GM12878 (cell line): ENCODE measurements at regions not wholly inside any gene's neighbourhood (a gene's known extent, or its start where the extent isn't known, plus 50 kb on each side); places are given as distances from the start of the nearest gene placed in this dataset.
A peak's percentile ranks its signal among the peaks of the same experiment; 100 is the strongest.

ENCODE experiments used
- ATAC-seq: fragments of 200-7000 bp; cut with Tn5 transposase; 3 replicates; pipeline ENCODE4 v1.9.1; 2020; ENCODE audit warnings: mild to moderate bottlenecking, moderate library complexity
- BruUV-seq: library from RNA; stranded (reverse); fragments of 400-500 nt; replicated peaks from 2 replicates; lab custom pipeline; 2021; lab: Mats Ljungman, UMichigan
- CTCF ChIA-PET: fragments of 300-600 bp; sonication (Branson Sonifier 250); formaldehyde crosslinking; extraction: SDS; loops from one replicate; lab custom pipeline; 2021; ENCODE audit warnings: inconsistent platforms; lab: Yijun Ruan, JAX
- POLR2A ChIA-PET: fragments of 350-600 bp; formaldehyde crosslinking; extraction: SDS; loops from one replicate; lab custom pipeline; 2021; ENCODE audit warnings: inconsistent platforms; lab: Charles Lee
- RAD21 ChIA-PET: fragments of 300-600 bp; sonication (Branson Sonifier 250); formaldehyde crosslinking; loops from one replicate; lab custom pipeline; 2023; ENCODE audit warnings: antibody characterized with exemption; ENCODE audit not compliant: unreplicated experiment; lab: Charles Lee
- SMC1A ChIA-PET: fragments of 300-600 bp; sonication (Branson Sonifier 250); formaldehyde crosslinking; loops from one replicate; lab custom pipeline; 2023; ENCODE audit not compliant: unreplicated experiment, uncharacterized antibody; lab: Charles Lee
- DNase-seq: peaks from one replicate; pipeline ENCODE4 v3.0.0-alpha.2; 2011; ENCODE audit warnings: low read depth, low spot score
- FAIRE-seq: peaks from 3 replicates; lab custom pipeline; 2011; peaks lifted over from hg19 to GRCh38; lab: Jason Lieb, UNC
- H2AFZ ChIP-seq: 2 replicates; pipeline ENCODE4 v1.6.0; 2011; ENCODE audit warnings: low read depth, low read length, control low read depth; ENCODE audit not compliant: control insufficient read depth
- H3K27ac ChIP-seq: 2 replicates; pipeline ENCODE4 v1.5.1; 2011; ENCODE audit warnings: control low read depth; ENCODE audit not compliant: control insufficient read depth, insufficient read depth
- H3K27me3 ChIP-seq, 2 experiments: replicated peaks in 1 of 2; 2 replicates each; pipeline versions ENCODE4 v1.6.0 to v1.6.1; 2011; ENCODE audit warnings: low read length in 1 of 2; ENCODE audit not compliant: control insufficient read depth in 2 of 2, insufficient read depth in 2 of 2
- H3K36me3 ChIP-seq, 2 experiments: 2 replicates each; pipeline ENCODE4 v1.5.1; 2011; ENCODE audit warnings: low read length in 1 of 2; ENCODE audit not compliant: control insufficient read depth in 2 of 2, insufficient read depth in 2 of 2
- H3K4me1 ChIP-seq: 2 replicates; pipeline ENCODE4 v1.6.1; 2011; ENCODE audit warnings: mild to moderate bottlenecking, low read length, moderate library complexity, mixed read lengths; ENCODE audit not compliant: control insufficient read depth, insufficient read depth
- H3K4me2 ChIP-seq: 2 replicates; pipeline ENCODE4 v1.6.0; 2011; ENCODE audit warnings: control low read depth; ENCODE audit not compliant: control insufficient read depth, insufficient read depth
- H3K4me3 ChIP-seq: fragments of 200-600 bp; sonication (generic); 2 replicates; pipeline ENCODE4 v1.5.1; 2016
- H3K79me2 ChIP-seq: 2 replicates; pipeline ENCODE4 v1.6.0; 2011; ENCODE audit warnings: low read length; ENCODE audit not compliant: control insufficient read depth, insufficient read depth
- H3K9ac ChIP-seq: 2 replicates; pipeline ENCODE4 v1.8.0; 2011; ENCODE audit warnings: low read length, control low read depth, mixed read lengths; ENCODE audit not compliant: control insufficient read depth, insufficient read depth
- H3K9me3 ChIP-seq: replicated peaks from 3 replicates; pipeline ENCODE4 v1.5.1; 2011; ENCODE audit warnings: mild to moderate bottlenecking, low read length; ENCODE audit not compliant: control insufficient read depth, insufficient read depth
- H4K20me1 ChIP-seq: 2 replicates; pipeline ENCODE4 v1.6.0; 2011; ENCODE audit not compliant: control insufficient read depth, insufficient read depth
- ASH2L ChIP-seq: fragments of 300-600, 200-600 bp; sonication (generic); IDR thresholded peaks from 2 replicates; pipeline ENCODE4 v1.6.1; 2017; ENCODE audit warnings: low read depth, mild to moderate bottlenecking, borderline replicate concordance
- BMI1 ChIP-seq: fragments of 450-650 bp; IDR thresholded peaks from 2 replicates; pipeline ENCODE4 v1.6.1; 2016; ENCODE audit warnings: mild to moderate bottlenecking, moderate library complexity, borderline replicate concordance
- CBFB ChIP-seq: IDR thresholded peaks from 2 replicates; pipeline ENCODE4 v1.6.1; 2016; ENCODE audit warnings: antibody characterized with exemption, low read depth
- CBX5 ChIP-seq: sonication (generic); IDR thresholded peaks from 2 replicates; pipeline ENCODE4 v1.6.1; 2016; ENCODE audit warnings: low read depth, moderate library complexity, mild to moderate bottlenecking, inconsistent platforms
- EED ChIP-seq: sonication (generic); IDR thresholded peaks from 2 replicates; pipeline ENCODE4 v1.6.1; 2016; ENCODE audit warnings: antibody characterized with exemption, low read depth
- EP300 ChIP-seq, 2 experiments: fragments of 150-350 bp in 1 of 2; IDR thresholded peaks; 2 replicates each; pipeline ENCODE4 v1.6.1; 2011 to 2012; ENCODE audit warnings: low read depth in 2 of 2, low read length in 2 of 2, borderline replicate concordance in 1 of 2, improper control_type of control experiment in 1 of 2, inconsistent platforms in 1 of 2; ENCODE audit not compliant: control insufficient read depth in 1 of 2
- ETV6 ChIP-seq, 2 experiments: fragments of 450-650 bp in 1 of 2; IDR thresholded peaks in 1 of 2; conservative IDR thresholded peaks in 1 of 2; 2 replicates each; pipeline ENCODE4 v1.6.1; 2014; ENCODE audit warnings: antibody characterized with exemption in 1 of 2, borderline replicate concordance in 1 of 2, low read depth in 1 of 2, mild to moderate bottlenecking in 1 of 2, moderate library complexity in 1 of 2
- EZH2 ChIP-seq: IDR thresholded peaks from 2 replicates; pipeline ENCODE4 v1.6.1; 2012; ENCODE audit warnings: low read depth, mild to moderate bottlenecking, control low read depth, inconsistent platforms, low read length, borderline replicate concordance; ENCODE audit not compliant: control insufficient read depth
- MLLT1 ChIP-seq: fragments of 450-650 bp; IDR thresholded peaks from 2 replicates; pipeline ENCODE4 v1.6.1; 2016; ENCODE audit warnings: mild to moderate bottlenecking
- NFYA ChIP-seq: IDR thresholded peaks from 2 replicates; pipeline ENCODE4 v1.6.1; 2011; ENCODE audit warnings: low read depth, mild to moderate bottlenecking, low read length, improper control_type of control experiment, borderline replicate concordance
- NFYB ChIP-seq: IDR thresholded peaks from 2 replicates; pipeline ENCODE4 v1.6.1; 2011; ENCODE audit warnings: low read depth, mild to moderate bottlenecking, low read length, improper control_type of control experiment, moderate library complexity; ENCODE audit not compliant: insufficient read depth
- PAX8 ChIP-seq: fragments of 450-650 bp; IDR thresholded peaks from 2 replicates; pipeline ENCODE4 v1.6.1; 2017; ENCODE audit warnings: mild to moderate bottlenecking, moderate library complexity
- POLR2AphosphoS2 ChIP-seq: IDR thresholded peaks from 2 replicates; pipeline ENCODE4 v1.6.1; 2011; ENCODE audit warnings: low read depth, mild to moderate bottlenecking, low read length, improper control_type of control experiment, moderate library complexity
- RAD51 ChIP-seq: fragments of 450-650 bp; IDR thresholded peaks from 2 replicates; pipeline ENCODE4 v1.6.1; 2016; ENCODE audit warnings: moderate library complexity, mild to moderate bottlenecking, inconsistent platforms
- SP1 ChIP-seq: IDR thresholded peaks from one replicate; pipeline ENCODE4 v1.6.1; 2011; ENCODE audit warnings: low read depth, low read length
- SREBF1 ChIP-seq: IDR thresholded peaks from 2 replicates; pipeline ENCODE4 v1.6.1; 2012; ENCODE audit warnings: mild to moderate bottlenecking, low read length
- STAT3 ChIP-seq: IDR thresholded peaks from 2 replicates; pipeline ENCODE4 v1.6.1; 2011; ENCODE audit warnings: low read depth, low read length, improper control_type of control experiment
- USF2 ChIP-seq: IDR thresholded peaks from 2 replicates; pipeline ENCODE4 v1.6.1; 2011; ENCODE audit warnings: low read depth, low read length, improper control_type of control experiment, borderline replicate concordance
- YBX1 ChIP-seq: fragments of 450-650 bp; IDR thresholded peaks from 2 replicates; pipeline ENCODE4 v1.6.1; 2016; ENCODE audit warnings: antibody characterized with exemption
- ZBED1 ChIP-seq: IDR thresholded peaks from 2 replicates; pipeline ENCODE4 v1.6.1; 2016; ENCODE audit warnings: borderline replicate concordance
- ZNF217 ChIP-seq: fragments of 450-650 bp; IDR thresholded peaks from 2 replicates; pipeline ENCODE4 v1.6.1; 2017; ENCODE audit warnings: antibody characterized with exemption, mild to moderate bottlenecking
- ZNF384 ChIP-seq: IDR thresholded peaks from 2 replicates; pipeline ENCODE4 v1.6.1; 2012; ENCODE audit warnings: low read depth, mild to moderate bottlenecking, low read length, improper control_type of control experiment, borderline replicate concordance
- WGBS: methylation state at CpG from one replicate; pipeline ENCODE4 v1.1.6; 2016; ENCODE audit warnings: low lambda C conversion rate; ENCODE audit not compliant: insufficient replicate concordance, insufficient coverage; ENCODE audit errors: missing lambda C conversion rate; 5-methylcytosine and 5-hydroxymethylcytosine counted together
- in situ Hi-C: fragments of 300-500 bp; cut with MboI; formaldehyde crosslinking; loops from 9 replicates; pipeline ENCODE4 v1.14.3; 2018; ENCODE audit warnings: mixed read lengths
- intact Hi-C: fragments of 100-400 bp; cut with micrococcal nuclease; formaldehyde crosslinking; loops from one replicate; pipeline ENCODE4 v1.14.2; 2022; ENCODE audit not compliant: unreplicated experiment

GRCh38 chr4:132123870-132124623 is 1025.0 kb upstream of the PCDH10 start:
- RAD21 ChIA-PET, result interaction anchor here (1.3 kb wide), 1 partner anchor 58 kb away, joined by 3 read pairs; no protein-coding TSS in a partner anchor
- intact Hi-C loops, result no loop called here
- H3K4me3 ChIP-seq, result no peak overlapping the region
- peak overlapping the region; percentile 58 for H3K27ac ChIP-seq
- POLR2A ChIA-PET, result no interaction called here
- no peaks in the 10 kb centered on the region for H3K27me3 ChIP-seq
- in situ Hi-C loops, result no loop called here
- no peaks in the 10 kb centered on the region; the same call in 1 of the 2 replicates for H3K79me2 ChIP-seq
- FAIRE-seq (no peak), ATAC-seq (peak; percentile 89), DNase-seq (peak; percentile 25)
- TSS peak; percentile 70 for BruUV-seq
- H3K36me3 ChIP-seq, result no peaks in the 10 kb centered on the region
- H2AFZ ChIP-seq, result peak overlapping the region; percentile 58
- H3K4me2 ChIP-seq, result no peak overlapping the region
- H3K4me1 ChIP-seq, result peaks cover 3% of the 10 kb centered on the region
- CTCF ChIA-PET, result interaction anchor here (0.7 kb wide), 1 partner anchor 194 kb away, joined by 3 read pairs; no protein-coding TSS in a partner anchor
- H4K20me1 ChIP-seq, result no peaks in the 10 kb centered on the region
- no peak overlapping the region for H3K9ac ChIP-seq
- peaks cover 3% of the 10 kb centered on the region; the same call in 1 of the 3 replicates for H3K9me3 ChIP-seq
- SMC1A ChIA-PET, result interaction anchor here (0.8 to 2.6 kb wide), 2 partner anchors 9 to 59 kb away, joined by 3 to 9 read pairs; no protein-coding TSS in a partner anchor
- 73% methylated on average over 15 of the region's 15 CpGs for WGBS
- no peak for TF ChIP-seq YBX1
- 0 out of 2 replicates have a peak, but pooled peaks have one; percentile 41 for TF ChIP-seq NFYB
- no peak for TF ChIP-seq BMI1
- TF ChIP-seq ZBED1, result no peak
- TF ChIP-seq CBX5, result no peak
- TF ChIP-seq PAX8, result no peak
- TF ChIP-seq RAD51, result no peak
- TF ChIP-seq SP1, result no peak
- TF ChIP-seq MLLT1, result peak; percentile 55; the same call in 1 of the 2 replicates
- TF ChIP-seq EP300 (IDR thresholded peaks at IDR 0.05; ENCODE audit: borderline replicate concordance in 1 of 2, control insufficient read depth in 1 of 2, low read depth in 2 of 2, low read length in 2 of 2), result peak in 1 of 2 experiments; percentile 72; a peak in 1 of 4 replicates
- no peak for TF ChIP-seq USF2
- TF ChIP-seq EED, result peak; percentile 59; the same call in 1 of the 2 replicates
- TF ChIP-seq SREBF1, result no peak
- TF ChIP-seq POLR2AphosphoS2, result no peak
- TF ChIP-seq ZNF384, result no peak
- TF ChIP-seq CBFB, result no peak
- peak; percentile 46; the same call in 1 of the 2 replicates for TF ChIP-seq ZNF217
- no peak for TF ChIP-seq EZH2
- no peak for TF ChIP-seq STAT3
- TF ChIP-seq NFYA, result no peak
- TF ChIP-seq ASH2L, result no peak
- TF ChIP-seq ETV6 (conservative IDR thresholded peaks at IDR 0.05 in 1 of 2, IDR thresholded peaks at IDR 0.05 in 1 of 2; ENCODE audit: borderline replicate concordance in 1 of 2, low read depth in 1 of 2), result no peak
